NCI-H2171 treated with DMSO at 0.1 percent for 48 hours (cell line): ENCODE measurements at regions not wholly inside any gene's neighbourhood (a gene's known extent, or its start where the extent isn't known, plus 50 kb on each side); places are given as distances from the start of the nearest gene placed in this dataset.
"Not testable (repeated sequence)": the region's sequence is repeated elsewhere in the genome, so short reads cannot be mapped to it uniquely, and the experiment has no call there.

Source experiments
- DNase-seq: peaks from one replicate; lab custom pipeline; 2025; lab: John Stamatoyannopoulos, UW

DNA sequence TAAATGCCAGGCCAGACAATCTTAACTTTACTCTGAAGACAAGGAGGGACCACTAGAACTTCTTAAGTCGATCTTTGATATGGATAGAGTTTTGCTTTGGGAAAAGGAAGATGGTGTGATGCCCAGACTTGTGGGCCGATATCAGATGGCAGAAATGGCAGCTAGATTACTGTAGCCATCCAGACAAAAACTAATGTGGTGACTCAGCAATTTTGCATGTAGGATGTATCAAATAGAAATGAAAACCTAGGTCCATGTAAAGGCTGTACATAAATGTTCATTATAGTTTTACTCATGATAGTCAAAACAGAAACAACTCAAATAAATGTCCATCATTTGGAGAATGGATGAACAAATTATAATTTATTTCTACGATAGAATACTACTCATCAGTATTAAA is 121.5 kb downstream of the APIP start:
- DNase-seq, result no peak

DNA sequence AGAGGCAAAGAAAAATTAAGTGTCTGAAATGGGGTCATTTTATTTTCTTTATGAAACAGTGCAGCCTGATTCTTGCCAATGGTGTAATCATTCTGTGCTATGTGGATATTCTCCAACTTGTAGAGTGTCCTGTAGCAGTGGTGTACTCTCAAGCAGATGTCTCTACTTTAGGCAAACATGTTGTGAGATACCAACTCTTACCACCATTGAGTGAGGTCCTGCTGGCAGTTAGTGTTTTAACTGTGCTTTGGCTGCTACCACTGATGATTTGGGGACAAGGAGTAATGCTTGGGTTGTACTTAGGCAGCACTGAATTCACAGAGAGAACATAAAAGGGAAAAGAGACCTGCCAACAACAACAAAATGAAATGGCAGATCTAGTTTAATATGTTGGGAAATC is 122.5 kb downstream of the APIP start:
- no peak for DNase-seq

- DNase-seq, result no peak
These were observed 123.3 kb downstream of the APIP start for GRCh38 chr11:34792814-34793258.

DNA sequence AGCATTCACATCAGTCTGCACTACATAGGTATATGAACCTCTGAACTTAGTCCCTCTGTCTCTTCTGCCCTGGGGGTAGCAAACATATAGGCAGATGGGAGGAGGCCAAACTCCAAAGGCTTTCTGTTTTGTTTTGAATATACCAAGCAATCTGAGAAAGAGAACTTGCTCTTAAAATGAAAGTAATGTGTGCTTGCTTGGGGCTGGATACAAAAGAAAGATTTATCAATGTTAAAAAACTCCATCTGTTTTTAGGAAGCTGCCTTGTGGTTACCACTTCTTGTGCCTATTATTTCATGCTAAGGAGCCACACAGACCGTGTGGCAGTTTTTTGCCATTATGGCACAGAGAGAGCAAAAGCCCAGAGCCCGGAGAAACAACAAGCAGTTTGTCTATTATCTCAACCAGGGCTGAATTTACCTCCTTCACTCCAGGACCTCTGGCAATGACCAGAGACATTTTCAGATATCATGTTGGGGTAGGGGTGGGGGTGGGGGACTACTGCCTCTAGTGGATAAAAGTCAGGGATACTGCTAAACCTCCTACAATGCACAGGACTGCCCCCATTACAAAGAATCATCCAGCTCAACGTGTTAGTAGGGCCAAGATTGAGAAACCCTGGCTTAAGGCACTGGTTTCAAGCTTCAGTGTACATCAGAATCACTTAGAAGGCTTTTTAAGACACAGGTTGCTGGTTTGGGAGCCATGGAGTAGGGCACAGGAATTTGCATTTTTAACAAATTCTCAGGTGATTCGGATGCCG is 124.2 kb downstream of the APIP start:
- no peak for DNase-seq

DNA sequence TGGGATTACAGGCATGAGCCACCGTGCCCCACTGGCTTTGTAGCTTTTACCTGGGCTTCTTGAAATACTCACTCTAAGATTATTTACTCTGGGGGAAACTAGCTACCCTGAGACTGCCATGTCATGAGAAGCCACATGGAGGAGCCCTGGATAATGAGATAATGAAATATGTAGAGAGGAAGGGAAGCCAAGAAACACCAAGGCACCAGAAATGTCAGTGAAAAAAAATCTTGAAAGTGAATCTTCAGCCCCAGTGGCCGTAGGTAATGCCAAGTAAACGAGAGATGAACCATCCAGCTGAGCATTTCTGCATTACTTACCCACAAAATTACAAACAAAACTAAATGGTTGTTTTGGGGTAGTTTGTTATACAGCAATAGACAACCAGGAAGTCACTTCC is 125.6 kb downstream of the APIP start:
- no peak for DNase-seq

DNA sequence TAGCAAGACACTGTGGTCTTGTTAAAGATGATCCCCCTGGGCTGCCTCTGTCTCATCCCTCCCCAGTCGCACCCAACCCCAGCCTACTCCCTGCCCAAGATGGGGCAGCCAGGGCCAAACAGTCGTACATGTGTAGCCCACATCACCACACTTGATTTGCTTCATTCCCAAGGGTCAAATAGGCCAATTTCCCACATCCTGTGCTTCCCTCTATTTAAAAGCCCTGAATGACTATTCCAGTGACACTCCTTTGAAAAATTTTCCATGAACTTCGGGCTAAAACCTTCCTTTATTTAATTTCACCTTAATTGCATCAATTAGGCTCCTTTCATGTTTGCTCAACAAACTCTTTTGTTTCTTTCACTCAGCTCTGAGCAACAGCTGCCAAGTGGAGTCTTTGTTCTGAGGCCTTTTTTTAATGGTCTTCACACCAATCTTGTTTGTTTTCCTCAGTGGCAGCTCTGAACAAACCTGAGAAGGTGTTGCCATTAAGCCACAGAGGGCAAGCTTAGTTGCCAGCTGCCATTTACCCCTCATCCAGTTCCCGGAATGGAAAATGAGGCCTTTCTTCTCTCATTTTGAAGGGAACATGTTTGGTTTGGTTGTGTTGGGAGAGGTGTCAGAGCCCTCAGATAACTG is 126.9 kb downstream of the APIP start:
- no peak for DNase-seq

DNA sequence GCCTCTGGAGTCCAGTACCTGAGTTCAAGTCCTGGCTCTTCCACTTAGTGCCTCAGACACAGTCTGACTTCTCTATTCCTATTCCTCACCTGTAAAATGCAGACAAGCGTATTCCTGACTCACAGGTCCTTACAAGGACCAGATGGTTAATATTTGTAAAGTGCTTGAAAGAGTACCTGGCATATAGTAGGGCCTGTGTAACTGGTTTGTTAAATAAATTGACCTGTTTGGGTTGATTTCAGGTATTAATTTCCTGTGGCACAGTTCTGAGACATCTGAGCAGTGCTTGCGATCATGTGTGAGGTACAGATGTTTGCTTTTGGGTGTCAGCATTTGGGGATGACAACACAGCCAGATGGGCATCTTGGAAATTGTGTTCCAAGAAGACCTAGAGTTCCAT is 127.5 kb downstream of the APIP start:
- DNase-seq, result peak; percentile 56

DNA sequence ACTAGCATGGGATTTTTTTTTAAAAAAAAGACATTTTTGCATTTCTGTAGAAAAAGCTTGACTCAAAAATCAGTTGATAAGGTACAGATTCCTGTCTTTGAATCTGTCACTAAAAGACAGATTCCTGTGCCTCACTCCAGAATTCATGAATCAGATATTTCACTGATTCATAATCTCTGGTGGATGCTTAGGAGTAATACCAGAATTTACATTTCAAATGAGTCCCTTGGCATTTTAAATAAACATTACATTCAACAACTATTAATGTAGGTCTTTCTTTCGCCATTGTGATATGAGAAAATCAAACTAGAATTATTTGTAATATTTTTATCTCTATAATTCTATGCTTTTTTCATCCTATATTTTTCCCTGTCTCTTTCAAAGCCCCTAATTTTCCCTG is 128.3 kb downstream of the APIP start:
- no peak for DNase-seq

DNA sequence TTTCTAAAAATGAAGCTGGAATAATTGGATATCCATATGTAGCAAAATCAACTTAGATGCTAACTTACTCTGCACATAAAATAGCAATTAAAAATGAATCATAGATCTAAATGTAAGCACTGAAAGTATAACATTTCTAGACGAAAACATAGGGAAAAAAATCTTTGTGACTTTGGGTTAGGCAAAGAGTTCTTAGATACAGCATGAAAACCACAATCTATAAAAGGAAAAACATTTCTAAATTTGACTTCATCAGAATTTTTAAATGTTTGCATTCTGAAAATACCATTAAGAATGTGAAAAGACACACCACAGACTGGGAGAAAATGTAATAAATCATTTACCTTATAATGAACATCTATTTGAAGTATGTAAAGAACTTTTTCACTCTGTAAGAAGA is 128.8 kb downstream of the APIP start:
- DNase-seq, result no peak

- DNase-seq, result no peak
These were observed 131.8 kb downstream of the APIP start for GRCh38 chr11:34784318-34784841.

- no peak for DNase-seq
These were observed 132.3 kb downstream of the APIP start for GRCh38 chr11:34783816-34784317.

GRCh38 chr11:34781826-34782225 is 134.4 kb downstream of the APIP start:
- not testable (repeated sequence) for DNase-seq

- DNase-seq, result no peak
These were observed 140.7 kb downstream of the APIP start for GRCh38 chr11:34775417-34775888.

GRCh38 chr11:34774604-34775003 is 141.6 kb downstream of the APIP start:
- DNase-seq, result no peak

- DNase-seq, result no peak
These were observed 142.4 kb downstream of the APIP start for GRCh38 chr11:34773826-34774225.

DNA sequence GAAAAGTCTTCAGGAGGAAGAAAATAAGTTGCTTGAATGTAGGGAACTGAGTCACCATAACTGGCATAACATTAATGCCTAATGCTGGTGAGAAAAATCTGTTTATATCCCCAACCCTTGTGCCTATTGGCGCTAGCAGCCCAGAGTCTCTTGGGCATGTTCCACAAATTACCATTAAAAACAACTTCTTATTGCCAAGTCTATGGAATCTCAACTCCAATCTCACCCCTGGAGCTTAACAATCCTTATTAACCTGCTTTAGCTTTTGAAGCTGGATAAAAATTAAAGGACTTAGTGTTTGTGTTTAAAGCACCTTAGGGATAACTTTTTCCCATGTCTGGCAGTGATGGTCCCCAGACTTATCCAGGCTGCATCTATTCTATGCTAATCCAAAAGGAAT is 143.0 kb downstream of the APIP start:
- DNase-seq, result no peak

DNA sequence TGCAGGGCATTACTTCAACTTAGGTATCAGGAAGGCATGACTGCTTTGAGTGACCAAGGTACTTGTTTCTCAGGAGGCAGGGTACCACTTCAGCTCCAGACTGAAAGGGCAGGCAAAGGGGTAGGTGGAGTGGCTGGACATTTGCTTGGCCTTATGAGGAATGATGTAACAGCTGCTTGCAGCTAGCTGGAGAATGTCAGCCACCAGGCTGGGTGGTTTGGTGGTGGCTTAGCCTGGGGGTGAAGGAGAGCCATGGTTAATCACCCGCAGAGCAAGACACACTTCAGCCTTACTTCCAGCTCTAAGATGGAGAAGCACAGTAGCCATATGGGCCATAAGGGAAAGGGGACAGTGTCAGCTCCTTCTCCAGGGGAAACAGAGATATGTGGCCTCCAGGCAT is 146.1 kb downstream of the APIP start:
- DNase-seq, result no peak

GRCh38 chr11:34769224-34769623 is 147.0 kb downstream of the APIP start:
- DNase-seq, result no peak

GRCh38 chr11:34762625-34763024 is 141.7 kb downstream of the EHF start:
- not testable (repeated sequence) for DNase-seq

GRCh38 chr11:34758262-34758661 is 137.4 kb downstream of the EHF start:
- no peak for DNase-seq

GRCh38 chr11:34757026-34757451 is 136.1 kb downstream of the EHF start:
- DNase-seq, result no peak

GRCh38 chr11:34756591-34756990 is 135.7 kb downstream of the EHF start:
- DNase-seq, result no peak

DNA sequence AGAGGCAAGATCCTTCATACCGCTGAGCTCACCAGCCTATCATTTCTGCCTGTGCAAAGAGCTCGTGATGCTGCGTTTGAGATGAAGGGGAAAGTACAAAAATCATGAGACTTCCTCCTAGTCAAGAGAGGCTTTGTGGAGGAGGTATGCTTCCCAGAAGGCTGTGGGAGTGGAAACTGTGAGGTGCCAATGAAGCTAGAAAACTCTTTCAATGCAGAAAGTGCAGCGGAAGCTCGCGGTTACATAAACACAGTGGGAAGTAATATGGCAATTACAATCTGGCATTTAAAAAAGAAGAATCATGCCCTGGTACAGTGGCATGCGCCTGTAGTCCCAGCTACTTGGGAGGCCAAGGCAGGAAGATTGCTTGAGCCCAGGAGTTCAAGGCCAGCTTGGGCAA is 134.8 kb downstream of the EHF start:
- DNase-seq, result no peak
